ENCODE measurements at regions not wholly inside any gene's neighbourhood (a gene's known extent, or its start where the extent isn't known, plus 50 kb on each side); places are given as distances from the start of the nearest gene placed in this dataset.

DNA sequence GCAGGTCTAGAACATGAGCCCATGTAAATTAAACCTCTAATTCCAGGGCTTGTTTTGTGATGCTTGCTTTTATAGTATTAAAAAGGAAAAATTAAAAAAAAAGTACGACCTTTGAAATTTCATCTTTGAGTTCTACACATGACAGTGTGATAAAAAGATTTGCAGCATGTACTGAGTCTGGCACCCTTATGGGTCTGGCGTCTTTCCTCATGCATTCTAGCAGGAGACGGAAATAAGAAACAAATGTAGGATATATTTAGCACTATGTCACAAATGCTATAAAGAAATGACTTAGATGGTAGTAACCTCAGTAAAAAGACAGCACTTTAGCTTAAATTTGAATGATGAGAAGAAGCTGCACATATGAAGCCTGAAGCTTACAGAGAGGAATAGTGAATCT is 1474.3 kb upstream of the CDH6 start:
- Histone ChIP-seq H4K12ac (ENCODE audit: low read depth, low read length) (no peak overlapping the region), H3K18ac (ENCODE audit: low read length) (no peak overlapping the region), H3K79me2 (ENCODE audit: control insufficient read depth, insufficient read depth, low read length, poor library complexity) (no peaks in the 10 kb centered on the region), H4K8ac (ENCODE audit: low read depth, low read length) (no peak overlapping the region), H3K27ac (ENCODE audit: low read depth, low read length) (no peak overlapping the region), H2AK5ac (ENCODE audit: low read length) (no peak overlapping the region), H2BK12ac (ENCODE audit: low read length) (no peak overlapping the region), H3K4me3 (ENCODE audit: low read depth, low read length) (no peak overlapping the region), H4K91ac (ENCODE audit: low read depth, low read length) (no peak overlapping the region), H3K4me2 (ENCODE audit: low read length) (no peak overlapping the region), H3K23ac (ENCODE audit: low read length) (no peak overlapping the region), H3K27me3 (ENCODE audit: insufficient read depth, low read length) (no peaks in the 10 kb centered on the region), H2AFZ (ENCODE audit: insufficient read depth, low read length, poor library complexity) (no peak overlapping the region), H3K4me1 (ENCODE audit: control insufficient read depth in 1 of 2, insufficient read depth in 2 of 2, low read length in 2 of 2) (no peaks in the 10 kb centered on the region), H2BK5ac (ENCODE audit: low read depth, low read length, poor library complexity) (no peak overlapping the region), H3K9me3 (ENCODE audit: insufficient read depth, low read depth, low read length) (no peaks in the 10 kb centered on the region), H3K36me3 (ENCODE audit: control insufficient read depth in 1 of 2, insufficient read depth in 2 of 2, low read length in 2 of 2) (no peaks in the 10 kb centered on the region), H3K79me1 (ENCODE audit: low read length) (no peaks in the 10 kb centered on the region), H3K9ac (ENCODE audit: low read length) (no peak overlapping the region), H3K14ac (ENCODE audit: low read length) (no peak overlapping the region), H3K4ac (ENCODE audit: low read depth, low read length) (no peak overlapping the region), H2BK120ac (ENCODE audit: insufficient read depth, low read length, poor library complexity) (no peak overlapping the region)
- DNase-seq: no peak
- no CpG with 5 or more reads among the region's 3 CpGs for WGBS (ENCODE audit: extremely low coverage, insufficient coverage, insufficient read length)

DNA sequence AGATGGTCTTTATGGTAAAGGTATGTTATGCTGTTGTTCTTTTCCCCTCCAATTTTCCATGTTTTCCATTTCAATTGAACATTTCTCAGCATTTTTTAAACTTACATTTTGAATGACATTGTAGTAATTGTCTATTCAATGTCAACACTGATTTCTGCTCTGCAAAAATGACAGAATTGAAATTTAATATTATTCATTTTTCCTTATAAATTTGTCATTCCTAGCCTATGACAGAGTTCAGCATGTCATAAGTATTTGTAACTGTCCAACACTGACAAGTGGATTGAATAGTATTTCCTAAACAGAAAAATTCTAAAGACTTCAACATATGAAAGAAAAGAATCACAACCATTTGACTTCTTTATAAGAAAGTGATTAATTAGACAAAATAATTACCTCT is 1478.3 kb upstream of the CDH6 start:
- Histone ChIP-seq H3K4me3 (ENCODE audit: low read depth, low read length) (no peak overlapping the region), H2BK12ac (ENCODE audit: low read length) (no peak overlapping the region), H4K91ac (ENCODE audit: low read depth, low read length) (no peak overlapping the region), H3K36me3 (ENCODE audit: control insufficient read depth in 1 of 2, insufficient read depth in 2 of 2, low read length in 2 of 2) (no peaks in the 10 kb centered on the region), H3K4ac (ENCODE audit: low read depth, low read length) (no peak overlapping the region), H3K4me2 (ENCODE audit: low read length) (no peak overlapping the region), H3K27ac (ENCODE audit: low read depth, low read length) (no peak overlapping the region), H3K14ac (ENCODE audit: low read length) (no peak overlapping the region), H4K12ac (ENCODE audit: low read depth, low read length) (no peak overlapping the region), H3K4me1 (ENCODE audit: control insufficient read depth in 1 of 2, insufficient read depth in 2 of 2, low read length in 2 of 2) (no peaks in the 10 kb centered on the region), H2AFZ (ENCODE audit: insufficient read depth, low read length, poor library complexity) (no peak overlapping the region), H3K79me2 (ENCODE audit: control insufficient read depth, insufficient read depth, low read length, poor library complexity) (no peaks in the 10 kb centered on the region), H3K9ac (ENCODE audit: low read length) (no peak overlapping the region), H2BK120ac (ENCODE audit: insufficient read depth, low read length, poor library complexity) (no peak overlapping the region), H3K23ac (ENCODE audit: low read length) (no peak overlapping the region), H3K9me3 (ENCODE audit: insufficient read depth, low read depth, low read length) (no peaks in the 10 kb centered on the region), H2BK5ac (ENCODE audit: low read depth, low read length, poor library complexity) (no peak overlapping the region), H3K79me1 (ENCODE audit: low read length) (no peaks in the 10 kb centered on the region), H3K18ac (ENCODE audit: low read length) (no peak overlapping the region), H2AK5ac (ENCODE audit: low read length) (no peak overlapping the region), H4K8ac (ENCODE audit: low read depth, low read length) (no peak overlapping the region), H3K27me3 (ENCODE audit: insufficient read depth, low read length) (no peaks in the 10 kb centered on the region)
- DNase-seq: no peak

DNA sequence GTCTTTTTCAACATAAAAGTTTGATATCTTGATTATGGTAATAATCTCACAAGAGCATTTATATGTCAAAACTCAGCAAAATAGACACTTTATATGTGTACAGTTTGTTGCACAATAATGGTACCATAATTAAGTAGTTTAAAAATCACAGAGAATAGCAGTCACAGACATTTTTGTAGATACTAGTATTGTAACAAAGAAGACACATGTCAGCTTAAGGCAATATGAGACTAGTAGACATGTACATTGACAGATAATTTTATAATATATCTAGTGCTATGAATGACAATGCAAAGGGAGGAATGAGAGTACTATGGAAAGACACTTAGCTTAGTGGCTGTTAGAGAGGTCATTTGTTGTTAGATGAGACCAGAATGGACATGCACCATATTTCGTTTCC is 1490.6 kb upstream of the CDH6 start:
- H3K4ac ChIP-seq (ENCODE audit: low read depth, low read length): no peak overlapping the region
- no peak overlapping the region for H3K9ac ChIP-seq (ENCODE audit: low read length)
- H3K23ac ChIP-seq (ENCODE audit: low read length): no peak overlapping the region
- H3K79me2 ChIP-seq (ENCODE audit: control insufficient read depth, insufficient read depth, low read length, poor library complexity): no peaks in the 10 kb centered on the region
- H3K36me3 ChIP-seq (ENCODE audit: control insufficient read depth in 1 of 2, insufficient read depth in 2 of 2, low read length in 2 of 2): no peaks in the 10 kb centered on the region
- no peak overlapping the region for H2AFZ ChIP-seq (ENCODE audit: insufficient read depth, low read length, poor library complexity)
- H3K18ac ChIP-seq (ENCODE audit: low read length): no peak overlapping the region
- no peak overlapping the region for H3K4me2 ChIP-seq (ENCODE audit: low read length)
- DNase-seq: no peak
- no peak overlapping the region for H4K12ac ChIP-seq (ENCODE audit: low read depth, low read length)
- H3K27me3 ChIP-seq (ENCODE audit: insufficient read depth, low read length): no peaks in the 10 kb centered on the region
- no peak overlapping the region for H3K14ac ChIP-seq (ENCODE audit: low read length)
- no peak overlapping the region for H2BK12ac ChIP-seq (ENCODE audit: low read length)
- H4K91ac ChIP-seq (ENCODE audit: low read depth, low read length): no peak overlapping the region
- H3K27ac ChIP-seq (ENCODE audit: low read depth, low read length): no peak overlapping the region
- no peaks in the 10 kb centered on the region for H3K79me1 ChIP-seq (ENCODE audit: low read length)
- no peak overlapping the region for H4K8ac ChIP-seq (ENCODE audit: low read depth, low read length)
- no peak overlapping the region for H2AK5ac ChIP-seq (ENCODE audit: low read length)
- no peak overlapping the region for H3K4me3 ChIP-seq (ENCODE audit: low read depth, low read length)
- no peaks in the 10 kb centered on the region for H3K4me1 ChIP-seq (ENCODE audit: control insufficient read depth in 1 of 2, insufficient read depth in 2 of 2, low read length in 2 of 2)
- no peak overlapping the region for H2BK5ac ChIP-seq (ENCODE audit: low read depth, low read length, poor library complexity)
- H3K9me3 ChIP-seq (ENCODE audit: insufficient read depth, low read depth, low read length): no peaks in the 10 kb centered on the region
- no peak overlapping the region for H2BK120ac ChIP-seq (ENCODE audit: insufficient read depth, low read length, poor library complexity)
- WGBS (ENCODE audit: extremely low coverage, insufficient coverage, insufficient read length): no CpG with 5 or more reads among the region's 1 CpG

DNA sequence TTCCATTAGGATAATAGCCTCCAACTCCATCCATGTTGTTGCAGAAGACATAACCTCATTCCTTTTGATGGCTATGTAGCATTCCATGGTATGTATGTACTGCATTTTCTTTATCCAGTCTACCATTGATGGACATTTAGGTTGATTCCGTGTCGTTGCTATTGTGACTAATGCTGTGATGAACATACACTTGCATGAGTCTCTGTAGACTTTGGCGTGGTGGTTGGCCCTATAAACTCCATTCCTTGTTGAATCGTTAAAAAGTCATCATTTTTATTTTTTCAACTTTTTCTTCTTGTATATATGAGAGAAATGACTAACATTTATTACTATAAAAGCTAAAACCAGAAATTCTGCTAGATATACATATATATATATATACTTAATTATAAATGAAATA is 1491.9 kb upstream of the CDH6 start:
- H3K23ac ChIP-seq (ENCODE audit: low read length): no peak overlapping the region
- WGBS (ENCODE audit: extremely low coverage, insufficient coverage, insufficient read length): no CpG with 5 or more reads among the region's 4 CpGs
- no peaks in the 10 kb centered on the region for H3K36me3 ChIP-seq (ENCODE audit: control insufficient read depth in 1 of 2, insufficient read depth in 2 of 2, low read length in 2 of 2)
- no peak overlapping the region for H2BK12ac ChIP-seq (ENCODE audit: low read length)
- H2AFZ ChIP-seq (ENCODE audit: insufficient read depth, low read length, poor library complexity): no peak overlapping the region
- no peak overlapping the region for H3K4ac ChIP-seq (ENCODE audit: low read depth, low read length)
- H3K18ac ChIP-seq (ENCODE audit: low read length): no peak overlapping the region
- H3K9ac ChIP-seq (ENCODE audit: low read length): no peak overlapping the region
- no peaks in the 10 kb centered on the region for H3K79me1 ChIP-seq (ENCODE audit: low read length)
- no peaks in the 10 kb centered on the region for H3K27me3 ChIP-seq (ENCODE audit: insufficient read depth, low read length)
- H3K4me1 ChIP-seq (ENCODE audit: control insufficient read depth in 1 of 2, insufficient read depth in 2 of 2, low read length in 2 of 2): no peaks in the 10 kb centered on the region
- H3K79me2 ChIP-seq (ENCODE audit: control insufficient read depth, insufficient read depth, low read length, poor library complexity): no peaks in the 10 kb centered on the region
- no peak overlapping the region for H3K4me2 ChIP-seq (ENCODE audit: low read length)
- H4K91ac ChIP-seq (ENCODE audit: low read depth, low read length): no peak overlapping the region
- no peak overlapping the region for H2AK5ac ChIP-seq (ENCODE audit: low read length)
- no peak overlapping the region for H2BK120ac ChIP-seq (ENCODE audit: insufficient read depth, low read length, poor library complexity)
- no peak overlapping the region for H3K14ac ChIP-seq (ENCODE audit: low read length)
- H3K4me3 ChIP-seq (ENCODE audit: low read depth, low read length): no peak overlapping the region
- no peak overlapping the region for H3K27ac ChIP-seq (ENCODE audit: low read depth, low read length)
- no peaks in the 10 kb centered on the region for H3K9me3 ChIP-seq (ENCODE audit: insufficient read depth, low read depth, low read length)
- no peak overlapping the region for H2BK5ac ChIP-seq (ENCODE audit: low read depth, low read length, poor library complexity)
- no peak for DNase-seq
- no peak overlapping the region for H4K12ac ChIP-seq (ENCODE audit: low read depth, low read length)
- H4K8ac ChIP-seq (ENCODE audit: low read depth, low read length): no peak overlapping the region
